ENCODE measurements at regions not wholly inside any gene's neighbourhood (a gene's known extent, or its start where the extent isn't known, plus 50 kb on each side); places are given as distances from the start of the nearest gene placed in this dataset.

DNA sequence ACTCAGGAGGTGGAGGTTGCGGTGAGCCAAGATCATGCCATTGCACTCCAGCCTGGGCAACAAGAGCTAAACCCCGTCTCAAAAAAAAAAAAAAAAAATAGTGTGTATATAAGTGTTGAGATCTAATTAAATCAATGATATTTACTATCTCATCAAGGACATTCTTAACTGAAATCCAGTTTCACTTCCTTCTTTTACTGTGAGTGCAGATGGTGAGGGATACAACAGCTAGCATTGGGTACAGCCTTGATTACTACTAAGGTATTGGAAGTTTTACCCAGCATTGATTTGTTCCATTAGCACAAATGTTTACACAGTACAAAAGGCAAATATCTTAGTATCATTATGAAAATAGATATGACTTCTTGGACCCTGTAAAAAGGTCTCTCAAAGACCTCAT lies 546.6 kb downstream of the KCTD12 start:
- no peak overlapping the region for H3K4me3 ChIP-seq
- H3K36me3 ChIP-seq (replicated peaks in 1 of 2; ENCODE audit: insufficient read depth in 1 of 2, low read depth in 2 of 2): no peaks in the 10 kb centered on the region
- no peaks in the 10 kb centered on the region for H3K27me3 ChIP-seq
- H3K27ac ChIP-seq: no peak overlapping the region
- intact Hi-C loops (cut with DNase I): no loop called here
- no peak for ATAC-seq
- DNase-seq: no peak
- H3K9me3 ChIP-seq: no peaks in the 10 kb centered on the region
- no peaks in the 10 kb centered on the region for H3K4me1 ChIP-seq
- WGBS, 2 donors: 58 to 61% methylated on average over 2 of the region's 2 CpGs
- no peak for TF ChIP-seq POLR2A (IDR thresholded peaks at IDR 0.05)
- TF ChIP-seq, protein P1, sequence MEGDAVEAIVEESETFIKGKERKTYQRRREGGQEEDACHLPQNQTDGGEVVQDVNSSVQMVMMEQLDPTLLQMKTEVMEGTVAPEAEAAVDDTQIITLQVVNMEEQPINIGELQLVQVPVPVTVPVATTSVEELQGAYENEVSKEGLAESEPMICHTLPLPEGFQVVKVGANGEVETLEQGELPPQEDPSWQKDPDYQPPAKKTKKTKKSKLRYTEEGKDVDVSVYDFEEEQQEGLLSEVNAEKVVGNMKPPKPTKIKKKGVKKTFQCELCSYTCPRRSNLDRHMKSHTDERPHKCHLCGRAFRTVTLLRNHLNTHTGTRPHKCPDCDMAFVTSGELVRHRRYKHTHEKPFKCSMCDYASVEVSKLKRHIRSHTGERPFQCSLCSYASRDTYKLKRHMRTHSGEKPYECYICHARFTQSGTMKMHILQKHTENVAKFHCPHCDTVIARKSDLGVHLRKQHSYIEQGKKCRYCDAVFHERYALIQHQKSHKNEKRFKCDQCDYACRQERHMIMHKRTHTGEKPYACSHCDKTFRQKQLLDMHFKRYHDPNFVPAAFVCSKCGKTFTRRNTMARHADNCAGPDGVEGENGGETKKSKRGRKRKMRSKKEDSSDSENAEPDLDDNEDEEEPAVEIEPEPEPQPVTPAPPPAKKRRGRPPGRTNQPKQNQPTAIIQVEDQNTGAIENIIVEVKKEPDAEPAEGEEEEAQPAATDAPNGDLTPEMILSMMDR (IDR thresholded peaks at IDR 0.05): no peak

- no peak for ATAC-seq
- DNase-seq: no peak
- intact Hi-C loops (cut with DNase I): no loop called here
- WGBS, 2 donors: 75 to 85% methylated on average over 2 of the region's 2 CpGs
- Histone ChIP-seq H3K9me3 (no peaks in the 10 kb centered on the region), H3K4me3 (no peak overlapping the region), H3K36me3 (replicated peaks in 1 of 2; ENCODE audit: insufficient read depth in 1 of 2, low read depth in 2 of 2) (no peaks in the 10 kb centered on the region), H3K4me1 (no peaks in the 10 kb centered on the region), H3K27ac (no peak overlapping the region), H3K27me3 (no peaks in the 10 kb centered on the region)
- TF ChIP-seq POLR2A (IDR thresholded peaks at IDR 0.05): no peak
- TF ChIP-seq, protein P1 (IDR thresholded peaks at IDR 0.05): no peak
Measured at GRCh38 chr13:76338003-76338402, 548.2 kb downstream of the KCTD12 start.

DNA sequence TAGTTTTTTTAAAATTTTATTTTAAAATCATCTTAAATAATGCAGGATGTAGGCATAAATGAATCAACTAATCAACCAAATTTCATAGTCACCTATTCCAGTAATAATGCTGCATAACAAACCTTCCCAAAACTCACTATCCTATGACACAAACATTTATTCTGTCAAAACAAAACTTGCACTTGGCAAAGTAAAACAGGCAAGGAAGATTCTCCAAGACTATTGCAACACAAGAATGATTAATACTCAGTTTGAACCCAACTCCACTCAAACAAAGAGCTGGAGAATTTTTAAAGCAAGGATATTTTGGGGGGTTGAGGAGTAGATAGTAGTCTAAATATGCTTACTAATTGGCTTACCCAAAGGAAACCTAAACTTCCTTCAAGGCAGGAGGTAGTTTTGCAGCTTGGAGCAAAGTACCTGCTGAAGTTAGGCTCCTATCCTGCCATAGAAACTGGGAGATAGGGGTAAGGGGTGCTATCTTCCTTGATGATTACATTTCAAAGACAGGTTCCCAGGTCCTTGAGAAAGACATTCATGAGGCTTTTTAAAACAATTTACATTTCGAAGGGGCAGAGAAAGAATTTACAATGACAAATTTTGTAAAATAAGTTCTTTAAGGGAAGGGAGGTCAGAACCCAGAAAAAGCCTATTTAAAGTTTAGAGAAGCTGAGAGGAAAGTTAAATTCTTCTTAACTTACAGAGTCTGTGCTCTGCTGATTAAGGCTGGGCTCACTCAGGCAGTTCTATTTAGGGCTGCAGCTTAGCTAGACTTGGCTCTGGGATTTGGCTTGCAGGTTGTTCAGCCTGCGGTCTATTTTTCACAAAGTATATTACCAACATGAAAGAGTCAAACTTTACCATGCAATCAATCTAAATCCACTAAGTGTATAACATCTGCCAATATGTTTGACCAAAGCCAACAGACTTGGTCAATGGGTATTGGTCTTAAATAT lies 549.0 kb downstream of the KCTD12 start:
- TF ChIP-seq, protein P1 (IDR thresholded peaks at IDR 0.05): no peak
- TF ChIP-seq POLR2A (IDR thresholded peaks at IDR 0.05): no peak
- H3K27me3 ChIP-seq: no peaks in the 10 kb centered on the region
- no peak for ATAC-seq
- H3K27ac ChIP-seq: no peak overlapping the region
- no peak for DNase-seq
- H3K9me3 ChIP-seq: no peaks in the 10 kb centered on the region
- H3K4me1 ChIP-seq: no peaks in the 10 kb centered on the region
- H3K36me3 ChIP-seq (replicated peaks in 1 of 2; ENCODE audit: insufficient read depth in 1 of 2, low read depth in 2 of 2): no peaks in the 10 kb centered on the region
- intact Hi-C loops (cut with DNase I): no loop called here
- H3K4me3 ChIP-seq: no peak overlapping the region
- WGBS, 2 donors: 63 to 70% methylated on average over 2 of the region's 2 CpGs

DNA sequence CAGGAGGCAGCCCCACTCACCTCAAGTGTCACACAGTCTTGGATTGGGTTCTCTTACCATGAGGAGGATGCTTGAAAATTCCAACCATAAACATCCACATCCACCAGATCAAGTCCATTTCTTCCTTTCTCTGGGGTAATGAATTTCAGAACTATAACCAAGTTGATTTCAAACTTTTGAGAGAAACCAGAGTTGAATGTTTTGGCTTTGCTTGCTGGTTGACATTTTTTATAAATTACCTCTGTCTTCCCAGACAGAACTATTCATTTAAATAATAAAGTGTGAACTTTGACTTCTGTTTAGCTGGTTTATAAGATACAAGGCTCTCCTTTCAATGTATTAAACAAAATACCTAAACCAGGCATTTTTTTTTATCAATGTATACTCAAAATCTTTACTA lies 550.7 kb downstream of the KCTD12 start:
- Histone ChIP-seq H3K9me3 (no peaks in the 10 kb centered on the region), H3K27me3 (no peaks in the 10 kb centered on the region), H3K27ac (no peak overlapping the region), H3K4me1 (no peaks in the 10 kb centered on the region), H3K4me3 (no peak overlapping the region), H3K36me3 (replicated peaks in 1 of 2; ENCODE audit: insufficient read depth in 1 of 2, low read depth in 2 of 2) (no peaks in the 10 kb centered on the region)
- no peak for DNase-seq
- intact Hi-C loops (cut with DNase I): no loop called here
- ATAC-seq: no peak
- TF ChIP-seq, protein P1 (IDR thresholded peaks at IDR 0.05): no peak
- no peak for TF ChIP-seq POLR2A (IDR thresholded peaks at IDR 0.05)

All from body of pancreas (tissue), 4 donors.